ENCODE measurements at regions not wholly inside any gene's neighbourhood (a gene's known extent, or its start where the extent isn't known, plus 50 kb on each side); places are given as distances from the start of the nearest gene placed in this dataset.
"Not testable (repeated sequence)": the region's sequence is repeated elsewhere in the genome, so short reads cannot be mapped to it uniquely, and the experiment has no call there.

DNA sequence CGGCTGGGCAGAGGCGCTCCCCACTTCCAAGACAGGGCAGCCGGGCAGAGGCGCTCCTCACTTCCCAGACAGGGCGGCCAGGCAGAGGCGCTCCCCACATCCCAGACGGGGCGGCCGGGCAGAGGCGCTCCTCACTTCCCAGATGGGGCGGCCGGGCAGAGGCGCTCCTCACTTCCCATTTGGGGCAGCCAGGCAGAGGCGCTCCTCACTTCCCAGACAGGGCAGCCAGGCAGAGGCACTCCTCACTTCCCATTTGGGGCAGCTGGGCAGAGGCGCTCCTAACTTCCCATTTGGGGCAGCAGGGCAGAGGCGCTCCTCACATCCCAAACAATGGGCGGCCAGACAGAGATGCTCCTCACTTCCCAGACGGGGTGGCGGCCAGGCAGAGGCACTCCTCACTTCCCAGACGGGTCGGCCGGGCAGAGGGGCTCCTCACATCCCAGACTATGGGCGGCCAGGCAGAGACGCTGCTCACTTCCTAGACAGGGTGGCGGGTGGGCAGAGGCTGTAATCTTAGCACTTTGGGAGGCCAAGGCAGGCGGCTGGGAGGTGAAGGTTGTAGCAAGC, 344.4 kb downstream of the TUBA3C start:
- 90 to 91% methylated on average over 10 to 12 of the region's 26 CpGs for WGBS, 2 donors

DNA sequence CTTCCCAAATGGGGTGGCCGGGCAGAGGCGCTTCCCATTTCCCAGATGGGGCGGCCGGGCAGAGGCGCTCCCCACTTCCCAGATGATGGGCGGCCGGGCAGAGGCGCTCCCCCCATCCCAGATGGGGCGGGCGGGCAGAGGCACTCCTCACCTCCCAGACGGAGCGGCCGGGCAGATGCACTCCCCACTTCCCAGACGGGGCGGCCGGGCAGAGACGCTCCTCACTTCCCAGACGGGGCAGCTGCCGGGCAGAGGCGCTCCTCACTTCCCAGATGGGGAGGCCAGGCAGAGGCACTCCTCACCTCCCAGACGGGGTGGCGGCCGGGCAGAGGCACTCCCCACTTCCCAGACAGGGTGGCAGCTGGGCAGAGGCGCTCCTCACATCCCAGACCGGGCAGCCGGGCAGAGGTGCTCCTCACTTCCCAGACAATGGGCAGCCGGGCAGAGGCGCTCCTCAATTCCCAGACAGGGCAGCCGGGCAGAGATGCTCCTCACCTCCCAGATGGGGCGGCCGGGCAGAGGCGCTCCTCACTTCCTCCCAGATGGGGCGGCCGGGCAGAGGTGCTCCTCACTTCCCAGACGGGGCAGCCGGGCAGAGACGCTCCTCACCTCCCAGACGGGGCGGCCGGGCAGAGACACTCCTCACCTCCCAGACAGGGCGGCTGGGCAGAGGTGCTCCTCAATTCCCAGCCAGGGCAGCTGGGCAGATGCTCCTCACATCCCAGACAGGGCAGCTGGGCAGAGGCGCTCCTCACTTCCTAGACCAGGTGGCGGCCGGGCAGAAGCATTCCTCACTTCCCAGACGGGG, 345.0 kb downstream of the TUBA3C start:
- not testable (repeated sequence) for H3K27ac ChIP-seq; DNase-seq (ENCODE audit: low spot score in 2 of 2); H3K36me3 ChIP-seq; H3K4me3 ChIP-seq; H3K4me1 ChIP-seq; H3K27me3 ChIP-seq; H3K9me3 ChIP-seq
- 89 to 96% methylated on average over 9 to 37 of the region's 45 CpGs for WGBS, 2 donors

More for the DNA sequence above, 344.4 kb downstream of the TUBA3C start:
- DNase-seq (ENCODE audit: low spot score in 2 of 2); H3K36me3 ChIP-seq; H3K27ac ChIP-seq; H3K4me3 ChIP-seq; H3K4me1 ChIP-seq; H3K27me3 ChIP-seq; H3K9me3 ChIP-seq: not testable (repeated sequence)

- not testable (repeated sequence) for DNase-seq (ENCODE audit: low spot score in 2 of 2); H3K4me3 ChIP-seq; H3K27me3 ChIP-seq; H3K9me3 ChIP-seq; H3K4me1 ChIP-seq; H3K27ac ChIP-seq; H3K36me3 ChIP-seq
- 65 to 68% methylated on average over 5 of the region's 5 CpGs for WGBS, 2 donors
These were observed 345.9 kb downstream of the TUBA3C start for GRCh38 chr13:18835754-18836153.

- H3K9me3 ChIP-seq; H3K4me1 ChIP-seq; DNase-seq (ENCODE audit: low spot score in 2 of 2); H3K27ac ChIP-seq; H3K4me3 ChIP-seq; H3K36me3 ChIP-seq; H3K27me3 ChIP-seq: not testable (repeated sequence)
- 50 to 56% methylated on average over 1 of the region's 1 CpG for whole genome bisulfite sequencing, 2 donors
These were observed 356.9 kb downstream of the TUBA3C start for GRCh38 chr13:18824678-18825077.

DNA sequence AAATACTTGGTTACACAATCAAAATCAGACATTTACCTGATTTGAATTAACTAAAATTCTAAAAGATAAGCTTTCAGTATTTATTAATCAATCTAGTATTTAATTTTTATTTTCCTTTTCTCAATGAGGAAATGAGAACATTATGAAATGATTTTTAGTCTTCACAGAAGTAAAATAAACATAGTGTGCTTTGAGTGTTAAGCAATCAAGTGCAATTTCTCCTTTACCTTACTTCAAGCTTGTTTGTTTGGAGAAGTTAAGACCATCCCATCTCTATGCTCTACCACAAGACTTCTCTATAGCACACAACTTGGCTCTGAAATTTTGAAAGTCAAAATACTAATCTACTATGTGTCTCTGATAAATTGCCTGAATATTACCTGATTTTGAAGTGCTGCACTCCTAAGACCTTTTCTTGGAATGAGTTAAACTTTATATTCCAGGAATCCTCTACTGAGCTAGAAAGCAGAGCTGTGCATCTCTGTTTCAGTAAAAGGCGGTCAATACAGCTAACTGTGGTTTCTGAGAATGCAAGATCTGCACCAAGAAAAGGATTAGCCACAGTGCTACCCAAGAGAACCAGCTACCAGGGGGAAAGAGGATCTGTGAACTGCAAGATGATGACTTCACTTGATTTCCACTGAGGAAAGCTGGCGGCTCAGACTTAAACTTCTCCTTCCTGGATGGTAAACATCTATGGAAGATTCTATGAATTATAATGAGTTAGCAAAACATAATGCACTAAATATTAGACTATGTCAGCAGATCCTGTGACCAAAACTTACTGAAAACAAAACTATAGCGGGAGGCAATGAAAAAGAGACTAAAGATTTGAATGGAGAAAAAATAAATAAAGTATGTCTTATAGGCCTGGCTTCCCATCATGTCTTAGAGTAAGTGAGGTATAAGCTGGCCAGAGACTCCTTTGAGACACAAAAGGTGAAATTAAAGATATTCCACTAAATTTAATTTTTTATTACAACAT, 358.7 kb downstream of the TUBA3C start:
- not testable (repeated sequence) for H3K4me1 ChIP-seq; H3K27me3 ChIP-seq; H3K27ac ChIP-seq; H3K36me3 ChIP-seq; H3K4me3 ChIP-seq; DNase-seq (ENCODE audit: low spot score in 2 of 2); H3K9me3 ChIP-seq
- WGBS, 2 donors: 55 to 60% methylated on average over 3 of the region's 3 CpGs

DNA sequence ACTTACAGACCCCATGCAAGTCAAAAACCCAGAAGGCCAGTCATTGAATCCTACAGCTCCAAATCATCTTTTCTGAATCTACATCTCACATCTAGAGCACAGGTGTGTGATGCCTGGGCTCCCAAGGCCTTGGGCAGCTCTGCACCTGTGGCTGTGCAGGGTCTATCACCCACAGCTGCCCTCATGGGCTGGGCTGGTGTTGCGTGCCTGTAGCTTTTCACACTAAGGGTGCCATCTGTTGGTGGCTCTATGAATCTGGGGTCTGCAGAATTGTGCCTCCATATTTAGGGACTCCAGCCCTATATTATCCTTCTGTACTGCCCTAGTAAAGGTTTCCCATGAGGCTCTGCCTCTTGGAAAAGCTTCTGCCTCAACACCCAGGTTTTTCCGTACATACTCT, 407.6 kb downstream of the TUBA3C start:
- not testable (repeated sequence) for H3K4me3 ChIP-seq; H3K27me3 ChIP-seq; H3K9me3 ChIP-seq; H3K4me1 ChIP-seq; H3K27ac ChIP-seq; DNase-seq (ENCODE audit: low spot score in 2 of 2); H3K36me3 ChIP-seq
- WGBS, 2 donors: no CpG with 5 or more reads among the region's 2 CpGs

DNA sequence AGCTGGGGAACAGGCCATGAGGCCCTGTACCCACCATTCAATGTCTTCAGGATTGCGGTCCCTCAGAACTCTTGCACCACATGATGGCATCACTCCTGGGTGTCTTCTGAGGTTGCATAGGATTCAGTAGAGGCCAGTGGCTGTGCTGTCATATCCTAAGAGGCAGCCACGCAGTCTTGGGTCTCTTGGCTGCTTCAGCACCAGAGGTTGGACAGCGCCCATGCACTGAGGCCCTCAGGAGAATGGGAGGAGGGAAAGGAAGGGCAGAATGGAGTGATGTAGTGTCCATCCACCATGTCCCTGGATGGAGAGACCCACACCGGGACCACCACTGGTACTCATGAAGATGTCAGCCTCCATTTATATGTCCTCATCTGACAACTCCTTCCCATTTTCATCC, 439.9 kb downstream of the TUBA3C start:
- not testable (repeated sequence) for H3K27ac ChIP-seq; DNase-seq (ENCODE audit: low spot score in 2 of 2); H3K27me3 ChIP-seq; H3K4me1 ChIP-seq; H3K9me3 ChIP-seq; H3K36me3 ChIP-seq; H3K4me3 ChIP-seq
- WGBS, 2 donors: 59 to 64% methylated on average over 2 to 4 of the region's 4 CpGs

- Histone ChIP-seq H3K36me3 (no peaks in the 10 kb centered on the region), H3K4me1 (no peaks in the 10 kb centered on the region), H3K4me3 (no peak overlapping the region), H3K9me3 (peaks cover 0 to 4% (median 0%) of the 10 kb centered on the region in 4 donors), H3K27me3 (no peaks in the 10 kb centered on the region), H3K27ac (no peak overlapping the region)
- DNase-seq (ENCODE audit: low spot score in 2 of 2): no peak
- WGBS, 2 donors: 68 to 70% methylated on average over 2 of the region's 2 CpGs
- TF ChIP-seq POLR2A (IDR thresholded peaks at IDR 0.05) (no peak), EP300 (IDR thresholded peaks at IDR 0.05) (no peak)
- TF ChIP-seq, protein P1, sequence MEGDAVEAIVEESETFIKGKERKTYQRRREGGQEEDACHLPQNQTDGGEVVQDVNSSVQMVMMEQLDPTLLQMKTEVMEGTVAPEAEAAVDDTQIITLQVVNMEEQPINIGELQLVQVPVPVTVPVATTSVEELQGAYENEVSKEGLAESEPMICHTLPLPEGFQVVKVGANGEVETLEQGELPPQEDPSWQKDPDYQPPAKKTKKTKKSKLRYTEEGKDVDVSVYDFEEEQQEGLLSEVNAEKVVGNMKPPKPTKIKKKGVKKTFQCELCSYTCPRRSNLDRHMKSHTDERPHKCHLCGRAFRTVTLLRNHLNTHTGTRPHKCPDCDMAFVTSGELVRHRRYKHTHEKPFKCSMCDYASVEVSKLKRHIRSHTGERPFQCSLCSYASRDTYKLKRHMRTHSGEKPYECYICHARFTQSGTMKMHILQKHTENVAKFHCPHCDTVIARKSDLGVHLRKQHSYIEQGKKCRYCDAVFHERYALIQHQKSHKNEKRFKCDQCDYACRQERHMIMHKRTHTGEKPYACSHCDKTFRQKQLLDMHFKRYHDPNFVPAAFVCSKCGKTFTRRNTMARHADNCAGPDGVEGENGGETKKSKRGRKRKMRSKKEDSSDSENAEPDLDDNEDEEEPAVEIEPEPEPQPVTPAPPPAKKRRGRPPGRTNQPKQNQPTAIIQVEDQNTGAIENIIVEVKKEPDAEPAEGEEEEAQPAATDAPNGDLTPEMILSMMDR (IDR thresholded peaks at IDR 0.05): no peak
These were observed 442.3 kb downstream of the TUBA3C start for GRCh38 chr13:18739310-18739709.

DNA sequence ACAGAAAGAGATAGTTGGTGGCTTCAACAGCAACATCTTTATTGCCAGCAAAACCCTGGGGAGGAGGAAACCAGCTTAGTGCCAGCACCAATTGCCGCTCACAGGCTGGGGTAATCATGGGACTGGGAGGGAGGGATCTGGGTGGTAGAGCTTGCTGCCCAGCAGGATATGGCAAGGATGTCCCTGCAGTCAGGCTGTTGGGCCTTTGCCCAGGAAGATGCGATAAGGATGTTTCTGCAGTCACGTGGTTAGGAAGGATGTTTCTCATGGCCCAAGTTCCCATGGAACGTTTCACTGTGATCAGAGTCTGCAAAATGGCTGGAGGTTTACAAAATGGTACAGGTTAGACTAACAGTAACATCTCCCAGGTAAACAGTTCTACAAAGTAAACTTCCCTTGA, 443.5 kb downstream of the TUBA3C start:
- not testable (repeated sequence) for H3K4me1 ChIP-seq; H3K27me3 ChIP-seq; DNase-seq (ENCODE audit: low spot score in 2 of 2); H3K36me3 ChIP-seq; H3K4me3 ChIP-seq; H3K27ac ChIP-seq; H3K9me3 ChIP-seq
- 70 to 76% methylated on average over 4 of the region's 4 CpGs for WGBS, 2 donors

- H3K27me3 ChIP-seq; H3K27ac ChIP-seq; H3K36me3 ChIP-seq; H3K4me3 ChIP-seq; H3K9me3 ChIP-seq; DNase-seq (ENCODE audit: low spot score in 2 of 2); H3K4me1 ChIP-seq: not testable (repeated sequence)
- WGBS, 2 donors: 86 to 92% methylated on average over 17 of the region's 17 CpGs
These were observed 454.5 kb downstream of the TUBA3C start for GRCh38 chr13:18727138-18727537.

DNA sequence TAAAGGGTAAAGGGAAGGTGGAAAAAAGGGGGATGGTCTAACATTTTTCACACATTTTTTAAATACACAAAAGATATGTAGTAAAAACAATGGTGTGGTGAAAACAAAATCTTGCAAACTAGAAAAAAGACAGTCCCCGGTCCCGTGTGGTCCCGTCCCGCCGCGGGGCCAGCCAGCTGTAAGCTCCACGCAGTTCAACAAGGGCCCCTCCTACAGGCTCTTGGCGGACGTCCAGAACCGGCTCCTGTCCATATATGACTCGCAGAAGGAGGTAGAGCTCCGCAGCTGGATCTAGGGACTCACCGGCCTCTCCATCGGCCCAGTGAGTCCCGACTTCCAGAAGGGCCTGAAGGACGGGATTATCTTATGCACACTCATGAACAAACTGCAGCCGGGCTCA, 455.1 kb downstream of the TUBA3C start:
- DNase-seq (ENCODE audit: low spot score in 2 of 2); H3K9me3 ChIP-seq; H3K27me3 ChIP-seq; H3K27ac ChIP-seq; H3K36me3 ChIP-seq; H3K4me1 ChIP-seq; H3K4me3 ChIP-seq: not testable (repeated sequence)
- 87 to 92% methylated on average over 17 of the region's 17 CpGs for WGBS, 2 donors

GRCh38 chr13:18725242-18725822, 456.3 kb downstream of the TUBA3C start:
- 69 to 71% methylated on average over 10 to 15 of the region's 27 CpGs for WGBS, 2 donors

More at GRCh38 chr13:18725242-18725822, 456.3 kb downstream of the TUBA3C start:
- not testable (repeated sequence) for H3K27me3 ChIP-seq; H3K4me1 ChIP-seq; H3K9me3 ChIP-seq; H3K4me3 ChIP-seq; H3K36me3 ChIP-seq; H3K27ac ChIP-seq; DNase-seq (ENCODE audit: low spot score in 2 of 2)

Data from tibial nerve (tissue), 4 donors.